ENCODE measurements at regions not wholly inside any gene's neighbourhood (a gene's known extent, or its start where the extent isn't known, plus 50 kb on each side); places are given as distances from the start of the nearest gene placed in this dataset.

GRCh38 chr5:116652903-116653302, 78.3 kb upstream of the SEMA6A start:
- TF ChIP-seq, protein P1, sequence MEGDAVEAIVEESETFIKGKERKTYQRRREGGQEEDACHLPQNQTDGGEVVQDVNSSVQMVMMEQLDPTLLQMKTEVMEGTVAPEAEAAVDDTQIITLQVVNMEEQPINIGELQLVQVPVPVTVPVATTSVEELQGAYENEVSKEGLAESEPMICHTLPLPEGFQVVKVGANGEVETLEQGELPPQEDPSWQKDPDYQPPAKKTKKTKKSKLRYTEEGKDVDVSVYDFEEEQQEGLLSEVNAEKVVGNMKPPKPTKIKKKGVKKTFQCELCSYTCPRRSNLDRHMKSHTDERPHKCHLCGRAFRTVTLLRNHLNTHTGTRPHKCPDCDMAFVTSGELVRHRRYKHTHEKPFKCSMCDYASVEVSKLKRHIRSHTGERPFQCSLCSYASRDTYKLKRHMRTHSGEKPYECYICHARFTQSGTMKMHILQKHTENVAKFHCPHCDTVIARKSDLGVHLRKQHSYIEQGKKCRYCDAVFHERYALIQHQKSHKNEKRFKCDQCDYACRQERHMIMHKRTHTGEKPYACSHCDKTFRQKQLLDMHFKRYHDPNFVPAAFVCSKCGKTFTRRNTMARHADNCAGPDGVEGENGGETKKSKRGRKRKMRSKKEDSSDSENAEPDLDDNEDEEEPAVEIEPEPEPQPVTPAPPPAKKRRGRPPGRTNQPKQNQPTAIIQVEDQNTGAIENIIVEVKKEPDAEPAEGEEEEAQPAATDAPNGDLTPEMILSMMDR (IDR thresholded peaks at IDR 0.05): no peak
- TF ChIP-seq ZFX (IDR thresholded peaks at IDR 0.05; ENCODE audit: borderline replicate concordance): no peak

Measured in 22Rv1 (cell line).